ENCODE measurements at regions not wholly inside any gene's neighbourhood (a gene's known extent, or its start where the extent isn't known, plus 50 kb on each side); places are given as distances from the start of the nearest gene placed in this dataset.

GRCh38 chr11:70592641-70593165 lies 194.4 kb downstream of the CTTN start:
- no peak overlapping the region for H3K4me3 ChIP-seq (ENCODE audit: low read depth, low read length)
- no peak for TF ChIP-seq CTCF (IDR thresholded peaks at IDR 0.05; ENCODE audit: low read depth, low read length)
- no peak for TF ChIP-seq MYC (IDR thresholded peaks at IDR 0.05; ENCODE audit: low read depth, low read length)
- no peak for TF ChIP-seq POLR2A (IDR thresholded peaks at IDR 0.05; ENCODE audit: extremely low read depth, insufficient read length)
- no peak for TF ChIP-seq MAX (IDR thresholded peaks at IDR 0.05; ENCODE audit: low read depth, low read length)
- DNase-seq (ENCODE audit: low read depth), result no peak

GRCh38 chr11:70593446-70593983 lies 195.2 kb downstream of the CTTN start:
- TF ChIP-seq MAX (IDR thresholded peaks at IDR 0.05; ENCODE audit: low read depth, low read length) (no peak), MYC (IDR thresholded peaks at IDR 0.05; ENCODE audit: low read depth, low read length) (no peak), POLR2A (IDR thresholded peaks at IDR 0.05; ENCODE audit: extremely low read depth, insufficient read length) (no peak), CTCF (IDR thresholded peaks at IDR 0.05; ENCODE audit: low read depth, low read length) (no peak)
- DNase-seq (ENCODE audit: low read depth), result no peak
- no peak overlapping the region for H3K4me3 ChIP-seq (ENCODE audit: low read depth, low read length)

- no peak overlapping the region for H3K4me3 ChIP-seq (ENCODE audit: low read depth, low read length)
- no peak for DNase-seq (ENCODE audit: low read depth)
- no peak for TF ChIP-seq POLR2A (IDR thresholded peaks at IDR 0.05; ENCODE audit: extremely low read depth, insufficient read length)
- no peak for TF ChIP-seq MYC (IDR thresholded peaks at IDR 0.05; ENCODE audit: low read depth, low read length)
- no peak for TF ChIP-seq MAX (IDR thresholded peaks at IDR 0.05; ENCODE audit: low read depth, low read length)
- TF ChIP-seq CTCF (IDR thresholded peaks at IDR 0.05; ENCODE audit: low read depth, low read length), result no peak
These were observed 195.7 kb downstream of the CTTN start for GRCh38 chr11:70594031-70594430.

- TF ChIP-seq POLR2A (IDR thresholded peaks at IDR 0.05; ENCODE audit: extremely low read depth, insufficient read length), result no peak
- TF ChIP-seq CTCF (IDR thresholded peaks at IDR 0.05; ENCODE audit: low read depth, low read length), result no peak
- no peak for TF ChIP-seq MYC (IDR thresholded peaks at IDR 0.05; ENCODE audit: low read depth, low read length)
- TF ChIP-seq MAX (IDR thresholded peaks at IDR 0.05; ENCODE audit: low read depth, low read length), result no peak
- DNase-seq (ENCODE audit: low read depth), result no peak
- H3K4me3 ChIP-seq (ENCODE audit: low read depth, low read length), result no peak overlapping the region
These were observed 196.3 kb downstream of the CTTN start for GRCh38 chr11:70594606-70595005.

- DNase-seq (ENCODE audit: low read depth), result no peak
- TF ChIP-seq MAX (IDR thresholded peaks at IDR 0.05; ENCODE audit: low read depth, low read length) (no peak), POLR2A (IDR thresholded peaks at IDR 0.05; ENCODE audit: extremely low read depth, insufficient read length) (no peak), CTCF (IDR thresholded peaks at IDR 0.05; ENCODE audit: low read depth, low read length) (no peak), MYC (IDR thresholded peaks at IDR 0.05; ENCODE audit: low read depth, low read length) (no peak)
- H3K4me3 ChIP-seq (ENCODE audit: low read depth, low read length), result no peak overlapping the region
These were observed 196.7 kb downstream of the CTTN start for GRCh38 chr11:70595016-70595415.

All from NB4 (cell line).